ENCODE measurements at regions not wholly inside any gene's neighbourhood (a gene's known extent, or its start where the extent isn't known, plus 50 kb on each side); places are given as distances from the start of the nearest gene placed in this dataset.

DNA sequence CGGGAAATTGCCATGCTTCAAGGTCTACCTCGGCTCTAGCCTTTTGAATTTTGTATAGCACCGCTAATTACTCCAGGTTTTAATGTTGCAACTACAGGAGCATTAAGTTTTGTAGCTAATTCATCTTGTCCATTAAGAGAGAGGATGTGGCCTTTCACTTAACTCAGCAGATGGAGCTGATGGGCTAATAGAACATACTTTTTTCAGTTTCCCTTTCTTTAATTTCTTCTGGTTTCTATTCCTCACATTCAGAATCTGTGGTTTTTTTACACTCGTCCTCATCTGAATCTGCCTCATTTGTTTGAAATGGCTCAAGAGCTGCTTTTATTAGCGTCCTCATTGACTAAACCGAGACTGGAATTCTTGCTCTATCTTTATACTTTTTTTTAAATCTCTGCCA, 2085.7 kb upstream of the C9orf72 start:
- TF ChIP-seq, protein P1, sequence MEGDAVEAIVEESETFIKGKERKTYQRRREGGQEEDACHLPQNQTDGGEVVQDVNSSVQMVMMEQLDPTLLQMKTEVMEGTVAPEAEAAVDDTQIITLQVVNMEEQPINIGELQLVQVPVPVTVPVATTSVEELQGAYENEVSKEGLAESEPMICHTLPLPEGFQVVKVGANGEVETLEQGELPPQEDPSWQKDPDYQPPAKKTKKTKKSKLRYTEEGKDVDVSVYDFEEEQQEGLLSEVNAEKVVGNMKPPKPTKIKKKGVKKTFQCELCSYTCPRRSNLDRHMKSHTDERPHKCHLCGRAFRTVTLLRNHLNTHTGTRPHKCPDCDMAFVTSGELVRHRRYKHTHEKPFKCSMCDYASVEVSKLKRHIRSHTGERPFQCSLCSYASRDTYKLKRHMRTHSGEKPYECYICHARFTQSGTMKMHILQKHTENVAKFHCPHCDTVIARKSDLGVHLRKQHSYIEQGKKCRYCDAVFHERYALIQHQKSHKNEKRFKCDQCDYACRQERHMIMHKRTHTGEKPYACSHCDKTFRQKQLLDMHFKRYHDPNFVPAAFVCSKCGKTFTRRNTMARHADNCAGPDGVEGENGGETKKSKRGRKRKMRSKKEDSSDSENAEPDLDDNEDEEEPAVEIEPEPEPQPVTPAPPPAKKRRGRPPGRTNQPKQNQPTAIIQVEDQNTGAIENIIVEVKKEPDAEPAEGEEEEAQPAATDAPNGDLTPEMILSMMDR (IDR thresholded peaks at IDR 0.05 in 2 of 3, conservative IDR thresholded peaks at IDR 0.05 in 1 of 3; ENCODE audit: borderline replicate concordance in 1 of 3, insufficient read depth in 1 of 3, low read depth in 2 of 3, low read length in 2 of 3), result no peak
- TF ChIP-seq POLR2AphosphoS5 (IDR thresholded peaks at IDR 0.05; ENCODE audit: low read depth, low read length), result no peak
- TF ChIP-seq, protein P2, sequence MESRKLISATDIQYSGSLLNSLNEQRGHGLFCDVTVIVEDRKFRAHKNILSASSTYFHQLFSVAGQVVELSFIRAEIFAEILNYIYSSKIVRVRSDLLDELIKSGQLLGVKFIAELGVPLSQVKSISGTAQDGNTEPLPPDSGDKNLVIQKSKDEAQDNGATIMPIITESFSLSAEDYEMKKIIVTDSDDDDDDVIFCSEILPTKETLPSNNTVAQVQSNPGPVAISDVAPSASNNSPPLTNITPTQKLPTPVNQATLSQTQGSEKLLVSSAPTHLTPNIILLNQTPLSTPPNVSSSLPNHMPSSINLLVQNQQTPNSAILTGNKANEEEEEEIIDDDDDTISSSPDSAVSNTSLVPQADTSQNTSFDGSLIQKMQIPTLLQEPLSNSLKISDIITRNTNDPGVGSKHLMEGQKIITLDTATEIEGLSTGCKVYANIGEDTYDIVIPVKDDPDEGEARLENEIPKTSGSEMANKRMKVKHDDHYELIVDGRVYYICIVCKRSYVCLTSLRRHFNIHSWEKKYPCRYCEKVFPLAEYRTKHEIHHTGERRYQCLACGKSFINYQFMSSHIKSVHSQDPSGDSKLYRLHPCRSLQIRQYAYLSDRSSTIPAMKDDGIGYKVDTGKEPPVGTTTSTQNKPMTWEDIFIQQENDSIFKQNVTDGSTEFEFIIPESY (IDR thresholded peaks at IDR 0.05; ENCODE audit: extremely low read depth, insufficient replicate concordance, low read length), result no peak
- no peak for TF ChIP-seq POLR2A (IDR thresholded peaks at IDR 0.05; ENCODE audit: borderline replicate concordance, extremely low read depth, insufficient read depth, insufficient read length)
- TF ChIP-seq ZFX (IDR thresholded peaks at IDR 0.05), result no peak
